Brain microvascular endothelial cell (primary cell): ENCODE measurements at regions not wholly inside any gene's neighbourhood (a gene's known extent, or its start where the extent isn't known, plus 50 kb on each side); places are given as distances from the start of the nearest gene placed in this dataset.
"Not testable (repeated sequence)": the region's sequence is repeated elsewhere in the genome, so short reads cannot be mapped to it uniquely, and the experiment has no call there.

Experiments used
- DNase-seq: peaks from one replicate; pipeline ENCODE4 v3.0.0-alpha.2; 2020
- H3K27ac ChIP-seq: fragments of 250-450 bp; sonication (Bioruptor Pico); 2 replicates; pipeline ENCODE4 v1.5.1; 2020; ENCODE audit warnings: mild to moderate bottlenecking, moderate library complexity
- H3K27me3 ChIP-seq: fragments of 250-450 bp; sonication (Bioruptor Pico); replicated peaks from 2 replicates; pipeline ENCODE4 v1.5.1; 2020; ENCODE audit warnings: mild to moderate bottlenecking
- H3K36me3 ChIP-seq: fragments of 250-450 bp; sonication (Bioruptor Pico); replicated peaks from 2 replicates; pipeline ENCODE4 v1.5.1; 2020; ENCODE audit warnings: mild to moderate bottlenecking
- H3K4me3 ChIP-seq: 2 replicates; pipeline ENCODE4 v1.5.1; 2011; ENCODE audit warnings: low read depth, mild to moderate bottlenecking, control low read depth, low read length, moderate library complexity
- CTCF ChIP-seq: IDR thresholded peaks from 2 replicates; pipeline ENCODE4 v1.5.1; 2011; ENCODE audit warnings: low read depth, mild to moderate bottlenecking, moderate library complexity, low read length, control low read depth, inconsistent platforms; ENCODE audit errors: missing control alignments
- in situ Hi-C: cut with HindIII; loops from 2 replicates; pipeline ENCODE4 v1.10.0; 2017; ENCODE audit warnings: low sequenced_read_pairs, low pct_ligation_motif_present

GRCh38 chr18:56285387-56286065 lies 352.9 kb downstream of the TXNL1 start:
- no peak overlapping the region for H3K27ac ChIP-seq
- TF ChIP-seq CTCF: no peak
- H3K27me3 ChIP-seq: no peaks in the 10 kb centered on the region
- no peak for DNase-seq
- no peak overlapping the region for H3K4me3 ChIP-seq
- H3K36me3 ChIP-seq: no peaks in the 10 kb centered on the region
- in situ Hi-C loops: no loop called here

- H3K4me3 ChIP-seq: no peak overlapping the region
- in situ Hi-C loops: no loop called here
- H3K36me3 ChIP-seq: no peaks in the 10 kb centered on the region
- no peak overlapping the region for H3K27ac ChIP-seq
- H3K27me3 ChIP-seq: no peaks in the 10 kb centered on the region
- TF ChIP-seq CTCF: no peak
- DNase-seq: no peak
These were observed 354.1 kb downstream of the TXNL1 start for GRCh38 chr18:56284319-56284718.

GRCh38 chr18:56283316-56283715 lies 355.1 kb downstream of the TXNL1 start:
- no peak for DNase-seq
- Histone ChIP-seq H3K27me3 (no peaks in the 10 kb centered on the region), H3K36me3 (no peaks in the 10 kb centered on the region), H3K4me3 (no peak overlapping the region), H3K27ac (no peak overlapping the region)
- in situ Hi-C loops: no loop called here
- TF ChIP-seq CTCF: no peak

GRCh38 chr18:56282234-56283104 lies 355.9 kb downstream of the TXNL1 start:
- H3K27ac ChIP-seq: no peak overlapping the region
- in situ Hi-C loops: no loop called here
- H3K4me3 ChIP-seq: no peak overlapping the region
- TF ChIP-seq CTCF: no peak
- DNase-seq: no peak
- no peaks in the 10 kb centered on the region for H3K36me3 ChIP-seq
- no peaks in the 10 kb centered on the region for H3K27me3 ChIP-seq

GRCh38 chr18:56279816-56280215 lies 358.6 kb downstream of the TXNL1 start:
- H3K27me3 ChIP-seq, in situ Hi-C loops, H3K4me3 ChIP-seq, H3K36me3 ChIP-seq, H3K27ac ChIP-seq, DNase-seq: not testable (repeated sequence)

GRCh38 chr18:56278421-56279003 lies 359.9 kb downstream of the TXNL1 start:
- no peak for DNase-seq
- H3K27ac ChIP-seq: no peak overlapping the region
- no peak overlapping the region for H3K4me3 ChIP-seq
- no peaks in the 10 kb centered on the region for H3K36me3 ChIP-seq
- TF ChIP-seq CTCF: no peak
- in situ Hi-C loops: no loop called here
- no peaks in the 10 kb centered on the region for H3K27me3 ChIP-seq
